GM18873 (cell line): ENCODE measurements at regions not wholly inside any gene's neighbourhood (a gene's known extent, or its start where the extent isn't known, plus 50 kb on each side); places are given as distances from the start of the nearest gene placed in this dataset.

ENCODE experiments used
- ATAC-seq: cut with Tn5 transposase; IDR thresholded peaks from one replicate; pipeline ENCODE4 v1.9.1; 2021; ENCODE audit warnings: mild to moderate bottlenecking, moderate library complexity, moderate number of reproducible peaks; ENCODE audit not compliant: unreplicated experiment, low FRiP score

- no peak for ATAC-seq
Measured at GRCh38 chrX:68902706-68903504, 74.1 kb downstream of the EFNB1 start.

- ATAC-seq: no peak
Measured at GRCh38 chrX:68901519-68901918, 72.7 kb downstream of the EFNB1 start.

GRCh38 chrX:68898598-68898997 is 69.8 kb downstream of the EFNB1 start:
- no peak for ATAC-seq

- no peak for ATAC-seq
Measured at GRCh38 chrX:68897118-68897945, 68.5 kb downstream of the EFNB1 start.

DNA sequence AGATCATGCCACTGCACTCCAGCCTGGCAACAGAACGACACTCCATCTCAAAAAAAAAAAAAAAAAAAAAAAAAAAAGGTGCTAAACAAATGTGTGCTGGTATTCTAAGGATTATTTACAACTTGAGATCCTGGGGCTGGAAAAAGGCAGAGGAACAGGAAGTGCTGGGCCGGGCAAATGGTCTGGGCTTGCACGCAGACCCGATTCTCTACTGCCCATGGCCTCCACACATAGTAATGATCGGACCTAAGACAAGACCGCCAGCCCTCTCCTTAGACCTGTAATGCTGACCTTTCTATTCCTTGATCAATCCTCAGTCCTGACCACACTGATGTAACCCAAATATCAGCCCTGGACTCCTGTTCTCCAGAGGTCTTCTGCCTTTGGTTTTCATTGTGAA is 67.8 kb downstream of the EFNB1 start:
- no peak for ATAC-seq

DNA sequence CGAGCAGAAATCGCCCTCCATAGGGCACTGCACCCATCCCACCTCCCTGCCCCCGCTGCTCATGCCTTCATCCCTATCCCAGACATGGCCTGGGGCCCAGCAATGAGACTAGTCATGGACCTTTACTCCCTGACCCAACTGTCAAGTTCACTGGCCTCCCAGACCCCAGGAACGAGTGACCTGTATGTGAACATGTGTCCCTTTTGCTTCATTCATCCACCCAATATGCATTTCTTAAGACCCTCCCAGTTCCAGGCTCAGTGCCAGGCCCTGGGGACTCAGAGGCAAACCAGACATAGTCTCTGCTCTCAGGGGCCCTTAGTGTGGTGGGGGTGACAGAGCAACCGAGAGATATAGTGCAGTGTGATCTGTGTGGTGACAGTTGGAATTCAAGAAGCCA is 67.0 kb downstream of the EFNB1 start:
- no peak for ATAC-seq

DNA sequence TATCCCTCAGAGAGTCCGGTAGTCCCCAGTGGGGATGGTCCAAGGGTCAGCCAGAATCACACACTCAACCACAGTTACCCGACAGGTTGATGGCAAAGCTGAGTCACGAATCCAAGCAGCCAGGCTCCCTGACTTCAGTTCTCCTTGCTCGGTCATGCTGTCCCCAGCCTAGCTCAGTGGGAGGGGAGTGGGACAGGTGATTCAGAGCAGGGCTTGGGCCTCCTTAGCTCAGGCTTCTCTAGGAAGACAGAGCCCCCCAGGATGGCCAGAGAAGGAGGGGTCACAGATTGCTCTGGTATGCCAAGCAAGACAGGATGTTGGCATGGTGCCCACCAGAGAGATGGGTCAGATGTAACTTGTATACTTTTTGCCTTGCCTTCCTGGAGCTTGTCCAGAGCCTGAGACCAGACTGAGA is 66.5 kb downstream of the EFNB1 start:
- ATAC-seq: no peak

- no peak for ATAC-seq
Measured at GRCh38 chrX:68894513-68895340, 65.9 kb downstream of the EFNB1 start.

- no peak for ATAC-seq
Measured at GRCh38 chrX:68894142-68894512, 65.3 kb downstream of the EFNB1 start.

- no peak for ATAC-seq
Measured at GRCh38 chrX:68892651-68893050, 63.8 kb downstream of the EFNB1 start.

DNA sequence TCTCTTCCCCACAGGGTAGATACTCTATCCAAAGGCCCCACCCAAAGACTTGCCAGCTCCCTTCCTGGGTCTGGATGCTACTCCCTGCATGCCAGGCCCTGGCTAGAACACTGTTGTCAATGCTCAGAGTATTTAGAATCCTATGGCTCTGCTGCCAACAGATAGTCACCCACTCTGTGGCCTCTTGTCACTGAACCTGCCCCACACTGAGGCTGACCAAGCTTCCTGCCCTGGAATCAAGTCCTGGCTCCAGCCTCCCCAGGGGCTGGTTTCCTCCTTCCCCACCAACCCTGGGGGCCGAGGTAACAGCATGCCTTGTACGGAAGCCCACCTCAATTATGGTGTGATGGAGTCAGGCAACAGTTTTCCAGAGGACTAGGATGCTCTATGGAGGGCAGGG is 63.3 kb downstream of the EFNB1 start:
- ATAC-seq: no peak
